Right lobe of liver (tissue), 4 donors: ENCODE measurements at regions not wholly inside any gene's neighbourhood (a gene's known extent, or its start where the extent isn't known, plus 50 kb on each side); places are given as distances from the start of the nearest gene placed in this dataset.

Experiments
- POLR2A ChIP-seq: fragments of 450-650 bp; IDR thresholded peaks from one replicate; pipeline ENCODE4 v1.6.1; 2017; ENCODE audit warnings: antibody characterized with exemption, mild to moderate bottlenecking
- TF ChIP-seq, protein P1 (sequence below), 4 donors: fragments of 200-600 bp in 3 of 4; fragments of 450-650 bp in 1 of 4; IDR thresholded peaks; one replicate each; pipeline versions ENCODE4 v1.5.1 to v1.8.0; 2016 to 2022; ENCODE audit warnings: antibody characterized with exemption in 4 of 4, mild to moderate bottlenecking in 2 of 4
- donor health status: DM: no; HTN: no; CAD: no.
- donor health status: DM: no; HTN: no; CAD: no.
- donor health status: DM: no; HTN: yes; CAD: no.

DNA sequence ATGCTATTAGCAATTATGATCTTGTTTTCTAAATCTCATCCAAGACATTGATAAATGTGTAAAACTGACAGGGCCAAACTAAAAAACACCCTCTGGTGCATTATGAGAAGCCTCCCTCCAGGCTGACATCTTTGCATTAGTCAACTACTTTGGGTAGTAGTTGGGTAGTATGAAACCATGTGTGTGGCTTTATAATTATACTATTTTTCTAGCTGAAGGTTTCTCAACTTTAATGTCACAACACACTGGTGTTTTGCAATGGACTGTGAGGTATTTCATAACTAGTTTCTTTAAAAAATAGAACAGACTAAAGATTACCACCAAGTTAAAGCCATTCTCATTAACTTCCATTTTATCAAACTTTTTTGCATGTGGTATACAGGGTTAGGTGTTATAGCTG lies 73.1 kb upstream of the RBMS1 start:
- TF ChIP-seq, protein P1, sequence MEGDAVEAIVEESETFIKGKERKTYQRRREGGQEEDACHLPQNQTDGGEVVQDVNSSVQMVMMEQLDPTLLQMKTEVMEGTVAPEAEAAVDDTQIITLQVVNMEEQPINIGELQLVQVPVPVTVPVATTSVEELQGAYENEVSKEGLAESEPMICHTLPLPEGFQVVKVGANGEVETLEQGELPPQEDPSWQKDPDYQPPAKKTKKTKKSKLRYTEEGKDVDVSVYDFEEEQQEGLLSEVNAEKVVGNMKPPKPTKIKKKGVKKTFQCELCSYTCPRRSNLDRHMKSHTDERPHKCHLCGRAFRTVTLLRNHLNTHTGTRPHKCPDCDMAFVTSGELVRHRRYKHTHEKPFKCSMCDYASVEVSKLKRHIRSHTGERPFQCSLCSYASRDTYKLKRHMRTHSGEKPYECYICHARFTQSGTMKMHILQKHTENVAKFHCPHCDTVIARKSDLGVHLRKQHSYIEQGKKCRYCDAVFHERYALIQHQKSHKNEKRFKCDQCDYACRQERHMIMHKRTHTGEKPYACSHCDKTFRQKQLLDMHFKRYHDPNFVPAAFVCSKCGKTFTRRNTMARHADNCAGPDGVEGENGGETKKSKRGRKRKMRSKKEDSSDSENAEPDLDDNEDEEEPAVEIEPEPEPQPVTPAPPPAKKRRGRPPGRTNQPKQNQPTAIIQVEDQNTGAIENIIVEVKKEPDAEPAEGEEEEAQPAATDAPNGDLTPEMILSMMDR (IDR thresholded peaks at IDR 0.05), result no peak
- no peak for TF ChIP-seq POLR2A
